HG03135 (cell line): ENCODE measurements at regions not wholly inside any gene's neighbourhood (a gene's known extent, or its start where the extent isn't known, plus 50 kb on each side); places are given as distances from the start of the nearest gene placed in this dataset.

Experiments used
- ATAC-seq: cut with Tn5 transposase; IDR thresholded peaks from one replicate; pipeline ENCODE4 v1.9.1; 2021; ENCODE audit warnings: mild to moderate bottlenecking, moderate library complexity; ENCODE audit not compliant: unreplicated experiment

- ATAC-seq, result no peak
Measured at GRCh38 chr16:80427795-80428194, 113.0 kb upstream of the DYNLRB2 start.

DNA sequence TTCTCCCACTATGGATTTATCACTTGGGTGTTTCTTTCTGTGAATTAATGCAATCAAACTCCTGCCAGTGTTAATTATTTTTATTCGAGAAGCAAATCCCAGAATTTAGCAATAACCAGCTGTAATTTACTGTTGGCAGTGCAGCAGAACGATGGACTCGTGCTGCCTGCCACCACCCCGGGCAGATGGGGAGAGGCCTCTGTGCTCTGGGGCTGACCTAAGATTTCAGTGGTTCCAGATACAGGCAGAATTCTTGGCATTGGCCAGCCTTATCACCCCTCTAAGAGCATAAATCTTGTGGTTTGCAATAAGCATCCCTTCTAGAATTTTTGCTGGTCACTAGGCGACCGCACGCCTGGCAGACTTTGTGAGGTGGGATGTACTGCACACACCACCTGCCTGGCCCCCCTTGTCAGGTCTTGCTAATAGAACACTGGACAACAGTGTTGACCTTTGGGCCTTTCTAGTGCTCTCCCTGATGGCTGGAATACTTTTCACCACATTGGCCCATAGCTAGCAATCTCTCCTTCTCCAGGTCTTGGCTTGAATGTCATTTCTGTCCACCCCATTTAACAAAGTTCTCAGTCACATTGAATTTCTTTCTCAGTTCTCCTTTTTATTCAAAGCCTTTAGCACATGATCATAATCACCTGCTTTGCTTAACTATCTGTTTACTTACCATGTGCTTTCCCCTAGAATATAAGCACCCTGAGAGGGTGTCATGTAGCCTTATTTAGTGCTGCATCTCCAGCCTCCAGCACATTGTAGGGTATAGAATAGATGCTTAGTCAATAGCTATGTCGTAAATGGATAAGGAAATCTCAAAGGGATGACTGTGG is 122.1 kb upstream of the DYNLRB2 start:
- ATAC-seq, result no peak

GRCh38 chr16:80417706-80418271 is 123.0 kb upstream of the DYNLRB2 start:
- no peak for ATAC-seq

- no peak for ATAC-seq
Measured at GRCh38 chr16:80408014-80408413, 132.8 kb upstream of the DYNLRB2 start.

- no peak for ATAC-seq
Measured at GRCh38 chr16:80407265-80407987, 133.4 kb upstream of the DYNLRB2 start.

- ATAC-seq, result no peak
Measured at GRCh38 chr16:80404847-80405246, 135.9 kb upstream of the DYNLRB2 start.

- no peak for ATAC-seq
Measured at GRCh38 chr16:80403894-80404293, 136.9 kb upstream of the DYNLRB2 start.

DNA sequence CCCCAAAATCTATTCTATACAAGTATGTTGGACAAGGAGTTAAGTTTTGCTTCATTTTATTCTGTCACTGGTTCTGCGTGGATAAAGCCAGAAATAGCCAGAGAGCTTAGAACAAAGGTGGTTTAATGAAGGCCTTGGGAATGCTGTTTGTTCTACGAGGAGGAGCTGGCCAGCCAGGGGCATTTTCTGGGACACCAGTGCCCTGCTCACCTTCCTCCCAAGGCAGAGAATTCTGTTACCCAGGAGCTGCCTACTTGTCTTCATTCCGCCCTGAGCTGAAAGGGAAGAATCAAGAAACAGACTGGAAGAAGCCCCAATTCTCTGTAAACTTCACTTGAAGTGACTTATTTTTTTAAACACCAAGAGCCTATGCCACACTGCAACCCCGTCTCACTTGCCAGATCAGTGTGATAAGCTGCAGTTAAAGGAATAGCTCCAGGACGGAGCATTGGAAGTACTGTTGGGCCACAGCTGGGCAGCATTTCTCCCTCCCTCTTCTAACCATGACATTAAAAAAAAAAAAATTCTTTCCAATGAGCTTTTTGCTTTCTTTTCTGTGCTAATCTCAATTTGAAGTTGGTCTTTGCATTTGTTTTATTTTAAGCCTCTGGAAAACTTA is 149.8 kb upstream of the DYNLRB2 start:
- no peak for ATAC-seq

DNA sequence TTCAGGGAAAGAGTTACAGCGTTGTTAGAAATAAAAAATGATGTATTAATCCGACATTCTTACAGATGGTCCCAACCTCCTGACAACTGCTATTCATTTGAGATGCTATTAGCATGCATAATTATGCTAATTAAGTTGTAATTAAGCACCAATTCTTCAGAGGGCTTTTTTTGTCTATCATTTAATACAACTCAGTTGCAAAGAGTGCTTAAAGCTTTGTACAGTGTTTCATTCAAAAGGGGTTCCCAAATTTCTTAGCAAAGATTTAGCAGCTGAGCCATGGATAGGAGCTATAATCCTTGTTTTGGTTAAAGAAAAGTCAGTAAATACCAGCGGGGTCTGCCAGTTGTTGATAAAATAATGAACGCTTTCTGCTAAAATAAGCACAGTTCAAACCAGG is 150.7 kb upstream of the DYNLRB2 start:
- no peak for ATAC-seq

GRCh38 chr16:80389338-80389737 is 151.5 kb upstream of the DYNLRB2 start:
- ATAC-seq, result no peak

GRCh38 chr16:80387318-80387921 is 153.4 kb upstream of the DYNLRB2 start:
- no peak for ATAC-seq

DNA sequence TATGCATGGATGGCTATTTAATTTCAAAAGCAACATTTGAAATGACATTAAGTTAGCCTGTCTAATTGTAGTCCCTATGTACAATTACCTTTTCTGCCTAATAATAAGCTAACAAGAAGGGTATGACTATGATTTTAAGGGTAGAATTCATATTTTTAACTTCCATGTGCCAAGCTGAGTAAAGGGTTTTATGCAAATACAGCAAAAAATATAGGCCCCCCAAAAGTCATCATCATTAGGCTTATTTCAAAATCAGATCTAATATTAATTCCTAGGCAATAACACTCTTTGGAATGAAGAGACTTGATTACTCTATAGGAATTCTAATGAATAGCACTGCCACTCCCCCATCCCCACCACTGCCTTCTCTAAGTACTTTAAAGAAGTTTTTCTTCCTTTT is 155.9 kb upstream of the DYNLRB2 start:
- no peak for ATAC-seq

GRCh38 chr16:80380514-80380913 is 160.3 kb upstream of the DYNLRB2 start:
- ATAC-seq, result no peak

DNA sequence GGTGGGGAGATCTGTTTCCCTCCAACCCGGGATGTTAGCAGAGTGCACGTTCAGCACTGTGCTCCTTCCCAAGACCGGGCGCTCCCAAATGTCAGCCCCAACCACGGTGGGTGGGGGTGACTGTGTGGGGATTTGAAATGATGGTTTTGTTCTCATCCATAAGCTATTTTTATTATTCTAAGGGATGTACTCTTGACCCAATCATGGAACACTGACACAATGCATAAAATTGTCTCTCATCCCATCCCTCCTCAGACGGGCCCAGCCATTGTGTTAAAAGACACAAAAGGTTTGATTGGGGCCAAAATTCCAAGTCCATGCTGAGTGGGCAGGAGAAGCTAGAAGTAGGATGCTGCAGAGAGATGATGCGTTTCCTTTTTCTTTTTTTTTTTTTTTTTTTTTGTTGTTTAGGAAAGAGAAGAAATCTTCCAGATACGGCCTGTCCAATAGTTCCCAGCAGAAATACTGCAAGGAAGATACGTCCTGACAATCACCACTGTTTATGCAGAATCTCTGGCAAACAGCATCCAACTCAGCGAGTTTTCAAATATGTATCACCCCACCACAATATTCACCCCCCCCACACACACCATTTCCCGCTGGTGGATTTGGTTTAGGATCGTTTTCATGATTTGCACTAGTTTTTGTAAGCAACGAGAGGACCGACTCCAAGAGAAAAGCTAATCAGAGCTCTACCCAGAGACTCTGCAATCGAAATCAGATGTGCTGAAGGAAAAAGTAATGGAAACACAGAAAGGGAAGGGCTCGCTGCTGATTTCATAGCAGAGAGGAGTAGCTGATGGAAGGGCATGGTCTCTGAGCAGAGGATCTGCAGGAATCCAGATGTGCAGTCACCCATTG is 163.5 kb upstream of the DYNLRB2 start:
- no peak for ATAC-seq

GRCh38 chr16:80375973-80376372 is 164.8 kb upstream of the DYNLRB2 start:
- no peak for ATAC-seq

DNA sequence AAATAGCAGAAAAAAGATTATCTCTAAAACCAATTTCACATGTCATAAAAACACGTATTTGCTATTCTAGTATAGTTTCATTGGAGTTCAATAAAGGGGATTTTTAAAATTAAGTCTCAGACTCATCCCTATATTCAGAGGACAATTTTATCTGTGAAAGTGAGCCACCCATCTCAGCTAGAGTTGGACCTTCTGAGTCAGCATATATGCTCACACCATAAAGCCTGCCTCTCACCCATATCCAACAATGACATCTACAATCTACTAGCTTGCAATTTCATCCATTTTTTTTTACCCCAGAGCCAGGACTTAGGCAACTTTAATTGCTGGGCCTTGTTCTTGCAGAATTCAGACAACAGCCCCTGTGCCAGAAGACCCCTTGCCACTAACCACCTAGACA is 165.3 kb upstream of the DYNLRB2 start:
- ATAC-seq, result no peak

GRCh38 chr16:80372341-80372740 is 168.5 kb upstream of the DYNLRB2 start:
- no peak for ATAC-seq

DNA sequence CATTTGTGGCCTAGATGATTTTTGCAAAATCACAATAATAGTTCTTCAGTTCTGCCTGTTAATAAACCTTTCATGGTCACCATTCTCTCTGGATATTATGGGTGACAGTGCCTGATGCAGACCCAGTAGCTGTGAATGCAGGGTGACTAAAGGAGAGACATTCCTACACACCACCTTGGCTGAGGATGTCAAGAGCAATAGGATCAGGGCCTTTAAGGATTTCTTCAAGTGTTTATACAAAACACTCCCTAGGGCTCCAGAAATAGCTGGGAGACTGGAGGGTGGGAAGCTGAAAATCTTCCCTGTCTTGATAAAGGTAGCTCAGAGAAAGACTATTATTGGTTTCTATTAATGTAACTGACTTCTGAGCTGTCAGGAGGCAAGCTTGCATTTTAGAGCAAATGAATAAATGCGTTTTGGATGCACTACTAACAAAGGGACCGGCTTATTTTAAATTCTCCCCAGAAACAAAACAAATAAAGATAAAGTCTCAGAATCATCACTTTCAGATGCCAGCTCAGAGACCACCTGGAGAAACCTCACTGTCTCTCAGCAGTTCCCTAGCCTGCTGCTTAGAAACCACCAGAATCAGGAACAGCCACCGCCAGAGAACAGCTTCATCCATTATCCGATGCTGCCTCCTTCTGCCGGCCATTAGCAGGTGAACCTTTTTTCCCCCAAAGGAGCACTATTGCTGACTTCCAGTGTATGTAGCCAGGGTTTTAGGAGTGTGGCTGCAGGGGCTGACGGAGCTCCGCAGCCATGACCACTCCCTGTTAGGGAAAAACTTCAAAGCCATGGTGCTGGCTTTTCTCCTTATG is 171.4 kb upstream of the DYNLRB2 start:
- no peak for ATAC-seq

DNA sequence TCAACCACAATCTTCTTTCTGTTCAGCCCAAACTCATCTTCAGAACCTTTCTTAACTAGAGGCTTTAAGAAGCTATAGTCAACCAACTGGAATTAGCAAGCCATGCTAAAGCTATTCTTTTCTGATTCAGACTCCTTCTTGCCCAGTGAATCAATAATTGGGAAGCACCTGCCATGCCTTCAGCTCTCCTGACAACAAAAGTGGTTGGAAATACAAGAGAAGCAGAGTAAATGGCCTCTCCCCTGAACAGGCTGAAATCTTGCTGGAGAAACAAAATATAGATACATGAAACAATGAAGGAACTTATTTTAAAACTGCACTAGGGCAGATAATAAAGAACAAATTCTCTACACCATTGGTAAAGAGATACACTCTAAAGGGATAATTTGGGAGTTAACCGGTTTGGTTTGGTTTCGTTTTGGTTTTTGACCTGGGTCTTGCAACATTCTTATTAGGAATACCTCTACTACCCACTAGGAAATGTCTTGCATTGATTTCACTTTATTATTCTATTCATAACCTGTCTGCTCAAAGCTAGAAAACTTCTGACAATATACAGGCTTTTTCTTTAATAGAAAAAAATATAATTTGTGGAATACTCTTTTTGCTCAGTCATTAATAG is 173.6 kb upstream of the DYNLRB2 start:
- ATAC-seq, result no peak
